Lower lobe of right lung (tissue), 2 donors: ENCODE measurements at regions not wholly inside any gene's neighbourhood (a gene's known extent, or its start where the extent isn't known, plus 50 kb on each side); places are given as distances from the start of the nearest gene placed in this dataset.

ENCODE experiments used
- ATAC-seq, 2 donors: fragments of 200-7000 bp; cut with Tn5 transposase; one replicate each; pipeline ENCODE4 v1.9.1; 2020 to 2022; ENCODE audit warnings: mild to moderate bottlenecking in 2 of 2, moderate library complexity in 2 of 2
- DNase-seq: peaks from one replicate; pipeline ENCODE4 v3.0.0-alpha.2; 2020
- H3K27ac ChIP-seq: fragments of 200-600 bp; one replicate; pipeline ENCODE4 v1.8.0; 2022
- H3K27me3 ChIP-seq: fragments of 200-600 bp; one replicate; pipeline ENCODE4 v1.8.0; 2022; ENCODE audit warnings: low read depth
- H3K36me3 ChIP-seq: fragments of 200-600 bp; one replicate; pipeline ENCODE4 v1.8.0; 2022; ENCODE audit warnings: mild to moderate bottlenecking
- H3K4me1 ChIP-seq: fragments of 200-600 bp; one replicate; pipeline ENCODE4 v1.8.0; 2022
- H3K4me3 ChIP-seq: fragments of 200-600 bp; one replicate; pipeline ENCODE4 v1.8.0; 2022; ENCODE audit warnings: mild to moderate bottlenecking
- H3K9me3 ChIP-seq: fragments of 200-600 bp; one replicate; pipeline ENCODE4 v1.8.0; 2022
- CTCF ChIP-seq: fragments of 200-600 bp; IDR thresholded peaks from one replicate; pipeline ENCODE4 v1.8.0; 2022; ENCODE audit warnings: antibody characterized with exemption, mild to moderate bottlenecking
- intact Hi-C: fragments of 100-400 bp; cut with DNase I; formaldehyde crosslinking; loops from one replicate; pipeline ENCODE4 v1.11.0; 2022
- donor health status: DM: no; HTN: yes; CAD: no; lungs with severe emphysema.

GRCh38 chr15:66981771-66982170 lies 83.6 kb upstream of the SMAD3 start:
- DNase-seq (no peak), ATAC-seq (no peak)
- intact Hi-C loops, result no loop called here
- no peak overlapping the region for H3K4me3 ChIP-seq
- no peaks in the 10 kb centered on the region for H3K9me3 ChIP-seq
- H3K4me1 ChIP-seq, result no peaks in the 10 kb centered on the region
- no peak overlapping the region for H3K27ac ChIP-seq
- TF ChIP-seq CTCF, result no peak
- H3K36me3 ChIP-seq, result no peaks in the 10 kb centered on the region
- H3K27me3 ChIP-seq, result no peaks in the 10 kb centered on the region

- no peaks in the 10 kb centered on the region for H3K4me1 ChIP-seq
- ATAC-seq, result no peak
- no peak overlapping the region for H3K27ac ChIP-seq
- H3K9me3 ChIP-seq, result no peaks in the 10 kb centered on the region
- TF ChIP-seq CTCF, result no peak
- H3K4me3 ChIP-seq, result no peak overlapping the region
- H3K36me3 ChIP-seq, result no peaks in the 10 kb centered on the region
- intact Hi-C loops, result no loop called here
- H3K27me3 ChIP-seq, result no peaks in the 10 kb centered on the region
- no peak for DNase-seq
Measured at GRCh38 chr15:66982250-66982649, 83.2 kb upstream of the SMAD3 start.

GRCh38 chr15:66982816-66983215 lies 82.6 kb upstream of the SMAD3 start:
- Histone ChIP-seq H3K27me3 (no peaks in the 10 kb centered on the region), H3K36me3 (no peaks in the 10 kb centered on the region), H3K4me1 (no peaks in the 10 kb centered on the region), H3K9me3 (no peaks in the 10 kb centered on the region), H3K27ac (no peak overlapping the region), H3K4me3 (no peak overlapping the region)
- intact Hi-C loops, result no loop called here
- ATAC-seq, result no peak
- TF ChIP-seq CTCF, result no peak
- no peak for DNase-seq

GRCh38 chr15:66985653-66986052 lies 79.7 kb upstream of the SMAD3 start:
- intact Hi-C loops, result no loop called here
- Histone ChIP-seq H3K4me1 (no peaks in the 10 kb centered on the region), H3K4me3 (no peak overlapping the region), H3K27ac (no peak overlapping the region), H3K36me3 (no peaks in the 10 kb centered on the region), H3K27me3 (no peaks in the 10 kb centered on the region), H3K9me3 (no peaks in the 10 kb centered on the region)
- no peak for TF ChIP-seq CTCF
- no peak for ATAC-seq
- no peak for DNase-seq

- Histone ChIP-seq H3K27me3 (no peaks in the 10 kb centered on the region), H3K9me3 (no peaks in the 10 kb centered on the region), H3K4me1 (no peaks in the 10 kb centered on the region), H3K4me3 (no peak overlapping the region), H3K27ac (no peak overlapping the region), H3K36me3 (no peaks in the 10 kb centered on the region)
- ATAC-seq, result no peak
- intact Hi-C loops, result no loop called here
- no peak for TF ChIP-seq CTCF
- DNase-seq, result no peak
Measured at GRCh38 chr15:66986951-66987350, 78.5 kb upstream of the SMAD3 start.

- H3K27me3 ChIP-seq, result no peaks in the 10 kb centered on the region
- H3K4me1 ChIP-seq, result no peaks in the 10 kb centered on the region
- no peaks in the 10 kb centered on the region for H3K36me3 ChIP-seq
- intact Hi-C loops, result no loop called here
- H3K9me3 ChIP-seq, result no peaks in the 10 kb centered on the region
- DNase-seq (no peak), ATAC-seq (no peak)
- H3K27ac ChIP-seq, result no peak overlapping the region
- TF ChIP-seq CTCF, result no peak
- H3K4me3 ChIP-seq, result no peak overlapping the region
Measured at GRCh38 chr15:66993090-66993489, 72.3 kb upstream of the SMAD3 start.
